SU-DHL-6 (cell line): ENCODE measurements at regions not wholly inside any gene's neighbourhood (a gene's known extent, or its start where the extent isn't known, plus 50 kb on each side); places are given as distances from the start of the nearest gene placed in this dataset.

Experiments used
- EZH2phosphoT487 ChIP-seq: fragments of 200-600 bp; sonication (generic), shearing (Covaris generic); conservative IDR thresholded peaks from 2 replicates; pipeline ENCODE4 v1.6.1; 2018; ENCODE audit warnings: mild to moderate bottlenecking, antibody characterized with exemption, low read length, moderate library complexity, mixed read lengths
- TF ChIP-seq, protein P1 (sequence below): fragments of 200-600 bp; sonication (generic); IDR thresholded peaks from one replicate; pipeline ENCODE4 v1.5.1; 2017; ENCODE audit warnings: antibody characterized with exemption, mild to moderate bottlenecking, low read length, moderate library complexity; ENCODE audit not compliant: insufficient read depth, poor library complexity, severe bottlenecking

DNA sequence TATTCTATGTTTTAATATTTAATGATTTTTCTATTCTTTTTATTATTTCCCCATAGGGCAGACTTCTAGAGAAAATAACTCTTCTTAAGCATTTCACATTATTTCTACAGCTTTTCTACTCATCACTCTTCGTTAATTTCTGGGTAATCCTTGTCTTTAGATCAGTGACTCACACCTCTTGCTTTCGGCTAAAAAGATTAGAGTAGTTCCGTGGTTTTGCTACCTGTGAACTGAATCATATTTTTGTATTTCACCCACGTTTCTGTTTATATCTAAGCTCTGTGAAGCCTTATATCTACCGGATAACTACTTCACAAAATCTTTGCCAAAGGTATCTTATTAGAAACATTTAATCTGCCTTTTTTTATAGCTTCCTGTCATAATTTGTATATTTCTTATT lies 685.5 kb upstream of the FSHR start:
- TF ChIP-seq, protein P1, sequence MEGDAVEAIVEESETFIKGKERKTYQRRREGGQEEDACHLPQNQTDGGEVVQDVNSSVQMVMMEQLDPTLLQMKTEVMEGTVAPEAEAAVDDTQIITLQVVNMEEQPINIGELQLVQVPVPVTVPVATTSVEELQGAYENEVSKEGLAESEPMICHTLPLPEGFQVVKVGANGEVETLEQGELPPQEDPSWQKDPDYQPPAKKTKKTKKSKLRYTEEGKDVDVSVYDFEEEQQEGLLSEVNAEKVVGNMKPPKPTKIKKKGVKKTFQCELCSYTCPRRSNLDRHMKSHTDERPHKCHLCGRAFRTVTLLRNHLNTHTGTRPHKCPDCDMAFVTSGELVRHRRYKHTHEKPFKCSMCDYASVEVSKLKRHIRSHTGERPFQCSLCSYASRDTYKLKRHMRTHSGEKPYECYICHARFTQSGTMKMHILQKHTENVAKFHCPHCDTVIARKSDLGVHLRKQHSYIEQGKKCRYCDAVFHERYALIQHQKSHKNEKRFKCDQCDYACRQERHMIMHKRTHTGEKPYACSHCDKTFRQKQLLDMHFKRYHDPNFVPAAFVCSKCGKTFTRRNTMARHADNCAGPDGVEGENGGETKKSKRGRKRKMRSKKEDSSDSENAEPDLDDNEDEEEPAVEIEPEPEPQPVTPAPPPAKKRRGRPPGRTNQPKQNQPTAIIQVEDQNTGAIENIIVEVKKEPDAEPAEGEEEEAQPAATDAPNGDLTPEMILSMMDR = no peak
- TF ChIP-seq EZH2phosphoT487 = no peak
